NCI-H1436 (cell line): ENCODE measurements at regions not wholly inside any gene's neighbourhood (a gene's known extent, or its start where the extent isn't known, plus 50 kb on each side); places are given as distances from the start of the nearest gene placed in this dataset.

ENCODE experiments used
- DNase-seq: peaks from one replicate; lab custom pipeline; 2025; lab: John Stamatoyannopoulos, UW

GRCh38 chr1:106072909-106073600 is 983.4 kb upstream of the PRMT6 start:
- no peak for DNase-seq

GRCh38 chr1:106080608-106081325 is 975.7 kb upstream of the PRMT6 start:
- no peak for DNase-seq

GRCh38 chr1:106111044-106111443 is 945.4 kb upstream of the PRMT6 start:
- DNase-seq, result no peak

- DNase-seq, result no peak
Observed at GRCh38 chr1:106113851-106114250, 942.6 kb upstream of the PRMT6 start.

- DNase-seq, result no peak
Observed at GRCh38 chr1:106120789-106121188, 935.7 kb upstream of the PRMT6 start.

- no peak for DNase-seq
Observed at GRCh38 chr1:106121728-106122127, 934.7 kb upstream of the PRMT6 start.

GRCh38 chr1:106134561-106134960 is 921.9 kb upstream of the PRMT6 start:
- no peak for DNase-seq

- no peak for DNase-seq
Observed at GRCh38 chr1:106173101-106173500, 883.4 kb upstream of the PRMT6 start.

GRCh38 chr1:106178791-106179190 is 877.7 kb upstream of the PRMT6 start:
- no peak for DNase-seq

- DNase-seq, result no peak
Observed at GRCh38 chr1:106181866-106182265, 874.6 kb upstream of the PRMT6 start.

GRCh38 chr1:106185089-106185488 is 871.4 kb upstream of the PRMT6 start:
- DNase-seq, result no peak

GRCh38 chr1:106189780-106190179 is 866.7 kb upstream of the PRMT6 start:
- DNase-seq, result no peak

GRCh38 chr1:106194206-106194605 is 862.3 kb upstream of the PRMT6 start:
- no peak for DNase-seq

GRCh38 chr1:106200711-106201110 is 855.8 kb upstream of the PRMT6 start:
- DNase-seq, result no peak

- no peak for DNase-seq
Observed at GRCh38 chr1:106207185-106207584, 849.3 kb upstream of the PRMT6 start.

GRCh38 chr1:106217765-106218164 is 838.7 kb upstream of the PRMT6 start:
- no peak for DNase-seq

- no peak for DNase-seq
Observed at GRCh38 chr1:106222403-106222802, 834.1 kb upstream of the PRMT6 start.

- no peak for DNase-seq
Observed at GRCh38 chr1:106223213-106223612, 833.3 kb upstream of the PRMT6 start.

- no peak for DNase-seq
Observed at GRCh38 chr1:106224426-106224825, 832.0 kb upstream of the PRMT6 start.

GRCh38 chr1:106225403-106225802 is 831.1 kb upstream of the PRMT6 start:
- no peak for DNase-seq

- DNase-seq, result no peak
Observed at GRCh38 chr1:106226550-106226949, 829.9 kb upstream of the PRMT6 start.

GRCh38 chr1:106232128-106232527 is 824.3 kb upstream of the PRMT6 start:
- no peak for DNase-seq

- no peak for DNase-seq
Observed at GRCh38 chr1:106233511-106233910, 823.0 kb upstream of the PRMT6 start.

- DNase-seq, result no peak
Observed at GRCh38 chr1:106249365-106249764, 807.1 kb upstream of the PRMT6 start.
